DND-41 (cell line): ENCODE measurements at regions not wholly inside any gene's neighbourhood (a gene's known extent, or its start where the extent isn't known, plus 50 kb on each side); places are given as distances from the start of the nearest gene placed in this dataset.

Experiments used
- ATAC-seq: fragments of 200-7000 bp; cut with Tn5 transposase; 3 replicates; pipeline ENCODE4 v1.9.1; 2021; ENCODE audit warnings: low read depth; ENCODE audit not compliant: insufficient read depth
- DNase-seq: peaks from one replicate; pipeline ENCODE4 v3.0.0-alpha.2; 2020
- H2AFZ ChIP-seq: 2 replicates; pipeline ENCODE4 v1.6.0; 2012; ENCODE audit warnings: low read depth, low read length
- H3K27ac ChIP-seq: 2 replicates; pipeline ENCODE4 v1.5.1; 2012; ENCODE audit warnings: low read length, inconsistent platforms
- H3K27me3 ChIP-seq: fragments of 200-600 bp; sonication (generic); 2 replicates; pipeline ENCODE4 v1.6.0; 2012; ENCODE audit warnings: low read length, mild to moderate bottlenecking, inconsistent platforms; ENCODE audit not compliant: insufficient read depth, poor library complexity
- H3K36me3 ChIP-seq: 2 replicates; pipeline ENCODE4 v1.5.1; 2012; ENCODE audit warnings: low read length, inconsistent platforms; ENCODE audit not compliant: insufficient read depth
- H3K4me1 ChIP-seq: 2 replicates; pipeline ENCODE4 v1.5.1; 2012; ENCODE audit warnings: mild to moderate bottlenecking, low read length; ENCODE audit not compliant: insufficient read depth
- H3K4me2 ChIP-seq: 2 replicates; pipeline ENCODE4 v1.6.0; 2012; ENCODE audit warnings: mild to moderate bottlenecking, moderate library complexity, low read length, inconsistent platforms; ENCODE audit not compliant: insufficient read depth
- H3K4me3 ChIP-seq, 2 experiments: fragments of 200-600 bp in 1 of 2; shearing (Covaris generic) in 1 of 2; 2 replicates each; pipeline ENCODE4 v1.5.1; 2012 to 2016; ENCODE audit warnings: inconsistent platforms in 2 of 2, low read length in 2 of 2, mild to moderate bottlenecking in 2 of 2, low read depth in 1 of 2, moderate library complexity in 1 of 2
- H3K79me2 ChIP-seq: 2 replicates; pipeline ENCODE4 v1.6.0; 2012; ENCODE audit warnings: low read length, inconsistent platforms; ENCODE audit not compliant: insufficient read depth
- H3K9ac ChIP-seq: 2 replicates; pipeline ENCODE4 v1.6.0; 2012; ENCODE audit warnings: low read depth, mild to moderate bottlenecking, inconsistent platforms, low read length, moderate library complexity
- H3K9me3 ChIP-seq: 2 replicates; pipeline ENCODE4 v1.5.1; 2012; ENCODE audit warnings: low read length, moderate library complexity, mild to moderate bottlenecking, inconsistent platforms; ENCODE audit not compliant: insufficient read depth, severe bottlenecking
- H4K20me1 ChIP-seq: 2 replicates; pipeline ENCODE4 v1.6.0; 2012; ENCODE audit warnings: low read length; ENCODE audit not compliant: insufficient read depth
- EZH2 ChIP-seq: IDR thresholded peaks from 3 replicates; pipeline ENCODE4 v1.6.1; 2012; ENCODE audit warnings: borderline replicate concordance, low read depth, mild to moderate bottlenecking, moderate library complexity, low read length, inconsistent platforms; ENCODE audit not compliant: severe bottlenecking
- TF ChIP-seq, protein P1 (sequence below): IDR thresholded peaks from 2 replicates; pipeline ENCODE4 v1.5.1; 2012; ENCODE audit warnings: borderline replicate concordance, low read length, moderate library complexity, mild to moderate bottlenecking; ENCODE audit not compliant: poor library complexity, severe bottlenecking; ENCODE audit errors: extremely low read depth

DNA sequence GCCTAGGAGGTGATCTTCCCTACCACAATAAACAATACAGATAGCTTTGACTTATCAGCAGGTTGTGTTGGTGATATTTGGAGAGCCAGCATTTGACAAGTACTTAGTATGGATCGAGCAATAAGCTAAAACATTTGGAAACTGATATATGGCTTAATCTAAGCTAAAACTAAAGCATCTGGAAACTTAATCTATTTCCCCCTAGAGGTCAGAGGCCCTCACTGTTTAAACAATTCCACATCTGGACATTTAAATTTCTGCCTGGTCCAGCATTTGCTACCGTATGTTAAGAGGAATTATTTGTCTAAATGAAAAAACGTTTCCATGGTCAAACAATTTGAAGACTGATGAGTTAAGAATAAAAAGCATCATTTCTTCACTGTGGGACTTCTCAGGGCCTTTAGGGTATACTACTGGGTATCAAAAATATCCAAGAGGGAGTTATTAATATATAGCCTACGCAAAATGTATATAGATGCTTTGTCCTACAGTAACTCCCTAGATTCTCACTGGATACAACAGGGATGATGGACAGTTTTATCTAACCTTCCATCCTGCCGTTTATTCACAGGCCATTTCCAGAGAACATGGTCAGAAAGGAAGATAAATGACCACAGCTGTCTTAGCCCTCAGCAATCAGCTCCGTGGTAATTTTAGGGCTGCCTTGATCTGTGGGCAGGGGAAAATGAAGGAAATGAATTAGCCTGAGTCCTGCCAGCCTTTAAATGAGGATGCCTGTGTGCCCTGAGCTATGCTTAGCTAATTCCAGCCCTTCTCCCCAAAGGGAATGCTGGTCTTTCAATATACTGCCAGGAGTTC, 135.4 kb upstream of the NUDT4 start:
- Histone ChIP-seq H3K9ac (no peak overlapping the region), H3K4me3 (no peak overlapping the region), H2AFZ (no peak overlapping the region), H3K79me2 (no peaks in the 10 kb centered on the region), H3K36me3 (no peaks in the 10 kb centered on the region), H3K27me3 (no peaks in the 10 kb centered on the region), H3K4me1 (peaks cover 42% of the 10 kb centered on the region), H3K9me3 (peaks cover 13% of the 10 kb centered on the region), H4K20me1 (no peaks in the 10 kb centered on the region), H3K27ac (no peak overlapping the region), H3K4me2 (no peak overlapping the region)
- no peak for TF ChIP-seq EZH2
- TF ChIP-seq, protein P1, sequence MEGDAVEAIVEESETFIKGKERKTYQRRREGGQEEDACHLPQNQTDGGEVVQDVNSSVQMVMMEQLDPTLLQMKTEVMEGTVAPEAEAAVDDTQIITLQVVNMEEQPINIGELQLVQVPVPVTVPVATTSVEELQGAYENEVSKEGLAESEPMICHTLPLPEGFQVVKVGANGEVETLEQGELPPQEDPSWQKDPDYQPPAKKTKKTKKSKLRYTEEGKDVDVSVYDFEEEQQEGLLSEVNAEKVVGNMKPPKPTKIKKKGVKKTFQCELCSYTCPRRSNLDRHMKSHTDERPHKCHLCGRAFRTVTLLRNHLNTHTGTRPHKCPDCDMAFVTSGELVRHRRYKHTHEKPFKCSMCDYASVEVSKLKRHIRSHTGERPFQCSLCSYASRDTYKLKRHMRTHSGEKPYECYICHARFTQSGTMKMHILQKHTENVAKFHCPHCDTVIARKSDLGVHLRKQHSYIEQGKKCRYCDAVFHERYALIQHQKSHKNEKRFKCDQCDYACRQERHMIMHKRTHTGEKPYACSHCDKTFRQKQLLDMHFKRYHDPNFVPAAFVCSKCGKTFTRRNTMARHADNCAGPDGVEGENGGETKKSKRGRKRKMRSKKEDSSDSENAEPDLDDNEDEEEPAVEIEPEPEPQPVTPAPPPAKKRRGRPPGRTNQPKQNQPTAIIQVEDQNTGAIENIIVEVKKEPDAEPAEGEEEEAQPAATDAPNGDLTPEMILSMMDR = no peak
- DNase-seq (no peak), ATAC-seq (no peak)

DNA sequence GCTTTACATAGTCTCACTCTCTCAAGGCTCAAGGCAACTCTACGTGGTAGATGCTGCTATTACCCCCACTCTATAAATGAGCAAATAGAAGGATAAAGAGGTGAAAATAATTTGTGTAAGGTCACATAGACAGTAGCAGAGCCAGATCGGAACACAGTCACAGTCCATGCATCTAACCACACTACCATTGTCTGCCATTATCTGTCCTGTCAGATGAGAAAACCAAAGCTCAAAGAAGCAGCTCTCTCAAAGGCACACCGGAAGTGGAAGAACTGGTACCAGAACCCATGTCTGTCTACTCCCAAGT, 134.4 kb upstream of the NUDT4 start:
- DNase-seq (no peak), ATAC-seq (no peak)
- peaks cover 42% of the 10 kb centered on the region for H3K4me1 ChIP-seq
- no peaks in the 10 kb centered on the region for H3K36me3 ChIP-seq
- no peaks in the 10 kb centered on the region for H4K20me1 ChIP-seq
- no peak overlapping the region for H3K9ac ChIP-seq
- peaks cover 5% of the 10 kb centered on the region for H3K9me3 ChIP-seq
- TF ChIP-seq EZH2 = no peak
- TF ChIP-seq, protein P1 = no peak
- H3K4me3 ChIP-seq = no peak overlapping the region
- H3K4me2 ChIP-seq = no peak overlapping the region
- H2AFZ ChIP-seq = no peak overlapping the region
- H3K27ac ChIP-seq = peak overlapping the region; percentile 56
- H3K79me2 ChIP-seq = no peaks in the 10 kb centered on the region
- H3K27me3 ChIP-seq = no peaks in the 10 kb centered on the region

DNA sequence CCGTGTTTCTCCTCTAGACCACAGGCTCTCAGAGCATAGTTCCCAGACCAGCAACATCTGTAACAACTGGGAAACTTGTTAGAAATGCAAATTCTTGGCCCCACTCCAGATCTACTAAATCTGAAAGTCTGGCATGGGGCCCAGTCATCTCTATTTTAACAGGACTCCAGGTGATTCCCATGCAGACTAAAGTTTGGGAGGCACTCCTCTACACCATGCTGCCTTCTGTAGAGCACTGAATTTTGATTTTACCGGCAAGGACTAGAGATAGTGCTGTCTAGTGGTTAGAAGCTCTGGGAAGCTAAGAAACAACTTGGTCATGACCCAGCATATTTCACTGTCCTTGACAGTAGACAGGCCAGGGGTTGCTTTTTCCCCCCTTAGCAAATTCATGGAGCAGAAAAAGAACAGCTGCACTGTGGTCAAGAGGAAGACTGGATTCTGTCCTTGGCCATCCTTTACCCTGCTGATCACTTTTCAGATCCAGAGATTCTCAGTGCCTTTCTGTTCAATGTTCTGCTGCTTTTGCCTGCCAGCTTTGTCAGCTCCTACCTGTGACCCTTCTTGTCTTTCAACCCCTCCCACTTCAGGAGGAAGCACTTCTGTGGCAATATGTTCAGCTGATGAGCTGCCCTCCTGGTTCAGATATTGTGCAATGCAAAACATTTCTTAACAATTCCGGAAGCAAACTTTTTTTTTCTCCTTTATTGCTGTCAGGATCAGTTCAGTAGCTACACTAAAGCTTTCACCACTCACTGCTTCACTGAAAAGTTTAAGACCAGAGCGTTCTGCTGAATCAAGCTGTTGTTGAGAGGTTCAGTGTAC, 133.8 kb upstream of the NUDT4 start:
- Histone ChIP-seq H3K9ac (no peak overlapping the region), H3K9me3 (peaks cover 5% of the 10 kb centered on the region), H3K27me3 (no peaks in the 10 kb centered on the region), H4K20me1 (no peaks in the 10 kb centered on the region), H2AFZ (no peak overlapping the region), H3K4me2 (no peak overlapping the region), H3K4me3 (no peak overlapping the region), H3K4me1 (peaks cover 42% of the 10 kb centered on the region), H3K79me2 (no peaks in the 10 kb centered on the region), H3K36me3 (no peaks in the 10 kb centered on the region), H3K27ac (peak overlapping the region; percentile 56)
- no peak for TF ChIP-seq EZH2
- TF ChIP-seq, protein P1 = no peak
- DNase-seq (peak; percentile 47), ATAC-seq (no peak)
